CD4-positive, alpha-beta T cell treated with Interleukin-10 for 1 hour (primary cell): ENCODE measurements at regions not wholly inside any gene's neighbourhood (a gene's known extent, or its start where the extent isn't known, plus 50 kb on each side); places are given as distances from the start of the nearest gene placed in this dataset.
"Not testable (repeated sequence)": the region's sequence is repeated elsewhere in the genome, so short reads cannot be mapped to it uniquely, and the experiment has no call there.

ENCODE experiments used
- DNase-seq: peaks from one replicate; pipeline ENCODE4 v3.0.0-alpha.2; 2020

- DNase-seq, result no peak
These were observed 297.8 kb downstream of the ADGRD1 start for GRCh38 chr12:131251336-131252101.

DNA sequence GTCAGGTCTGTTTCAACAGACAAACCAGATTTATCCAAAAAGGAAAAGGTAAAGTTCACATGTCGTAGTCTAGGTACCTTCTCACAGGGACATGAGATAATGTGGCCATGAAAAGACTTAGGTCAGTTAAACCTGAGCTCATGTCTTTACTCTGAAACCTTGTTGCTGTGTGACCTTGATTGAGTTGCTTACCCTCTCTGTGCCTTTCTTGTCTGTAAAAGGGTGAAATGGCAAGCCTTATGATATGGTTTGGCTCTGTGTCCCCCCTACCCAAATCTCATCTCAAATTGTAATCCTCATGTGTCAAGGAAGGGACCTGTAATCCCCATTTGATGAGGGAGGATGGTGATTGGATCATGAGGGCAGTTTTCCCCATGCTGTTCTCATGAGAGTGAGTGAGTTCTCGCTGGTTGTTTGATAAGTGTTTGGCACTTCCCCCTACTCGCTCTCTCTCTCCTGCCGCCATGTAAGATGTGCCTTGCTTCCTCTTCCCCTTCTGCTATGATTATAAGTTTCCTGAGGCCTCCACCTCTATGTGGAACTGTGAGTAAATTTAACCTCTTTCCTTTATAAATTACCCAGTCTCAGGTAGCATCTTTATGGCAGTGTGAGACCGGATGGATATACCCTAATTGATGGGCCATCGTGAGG lies 299.8 kb downstream of the ADGRD1 start:
- DNase-seq, result no peak

DNA sequence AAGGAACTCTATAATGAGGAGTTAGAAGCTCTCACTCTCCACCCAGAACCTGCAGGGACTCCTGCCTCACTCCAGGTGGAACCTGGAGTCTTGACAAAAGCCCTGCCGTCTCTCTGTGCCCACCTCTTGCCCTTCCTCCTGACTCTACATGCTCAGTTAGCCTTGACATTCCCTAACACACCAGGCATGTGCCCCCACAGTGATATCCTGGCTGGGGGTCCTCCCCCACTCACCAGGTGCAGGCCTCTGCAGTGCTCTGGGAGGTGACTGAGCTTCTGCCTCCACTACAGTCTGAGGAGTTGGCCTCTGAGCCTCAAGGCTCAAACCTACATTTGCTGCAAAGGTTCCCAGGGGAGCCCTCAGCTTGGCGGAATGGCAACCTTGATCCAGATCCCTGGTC lies 300.7 kb downstream of the ADGRD1 start:
- no peak for DNase-seq

- DNase-seq, result no peak
These were observed 304.7 kb downstream of the ADGRD1 start for GRCh38 chr12:131258398-131258797.

DNA sequence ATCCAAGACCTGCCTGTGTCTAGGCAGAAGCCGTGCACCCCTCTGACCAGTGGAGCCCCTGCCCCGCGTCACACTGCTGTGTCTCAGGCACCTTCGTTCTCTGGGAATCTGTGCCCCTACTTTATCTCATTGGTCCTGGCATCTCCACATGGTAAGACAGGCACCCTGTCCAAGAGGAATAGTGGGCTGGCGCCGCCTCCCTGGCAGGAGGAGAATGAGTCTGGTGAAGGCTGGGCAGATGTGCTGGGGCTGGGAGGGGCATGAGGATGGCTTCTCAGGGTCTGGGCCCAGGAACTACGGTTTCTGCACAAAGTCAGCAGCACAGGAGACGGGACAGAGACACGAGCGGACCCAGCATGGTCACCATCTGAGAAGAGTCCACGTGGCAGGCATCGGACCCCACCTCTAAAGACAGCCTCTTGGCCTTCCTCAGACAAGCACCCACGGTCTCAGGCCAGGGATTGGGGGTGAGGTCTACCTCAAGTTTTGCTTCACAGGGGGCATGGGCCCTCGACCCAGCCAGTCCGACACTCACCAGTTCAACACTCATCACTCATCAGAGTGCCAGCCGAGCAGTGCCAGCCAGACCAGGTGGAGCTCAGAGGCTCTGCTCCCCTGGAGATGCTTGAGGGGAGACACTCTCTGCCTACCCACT lies 306.7 kb downstream of the ADGRD1 start:
- no peak for DNase-seq

DNA sequence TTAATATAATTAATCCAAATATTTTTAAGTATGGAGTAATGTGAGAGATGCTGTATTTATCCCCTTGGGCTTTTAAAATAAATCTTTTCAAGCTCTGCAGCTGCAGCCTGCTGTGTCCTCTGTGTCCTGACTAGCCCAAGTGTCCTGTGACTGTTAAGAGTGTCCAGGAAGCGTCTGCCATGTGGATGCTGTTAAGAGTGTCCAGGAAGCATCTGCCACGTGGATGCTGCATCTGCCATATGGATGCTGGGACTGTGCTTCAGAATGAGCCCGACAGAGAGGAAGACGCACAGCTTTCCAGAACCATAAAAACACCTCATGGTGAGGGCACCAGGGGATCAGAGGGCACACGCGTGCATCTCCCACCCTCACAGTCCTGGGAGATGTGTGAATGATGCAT lies 307.2 kb downstream of the ADGRD1 start:
- DNase-seq, result no peak

DNA sequence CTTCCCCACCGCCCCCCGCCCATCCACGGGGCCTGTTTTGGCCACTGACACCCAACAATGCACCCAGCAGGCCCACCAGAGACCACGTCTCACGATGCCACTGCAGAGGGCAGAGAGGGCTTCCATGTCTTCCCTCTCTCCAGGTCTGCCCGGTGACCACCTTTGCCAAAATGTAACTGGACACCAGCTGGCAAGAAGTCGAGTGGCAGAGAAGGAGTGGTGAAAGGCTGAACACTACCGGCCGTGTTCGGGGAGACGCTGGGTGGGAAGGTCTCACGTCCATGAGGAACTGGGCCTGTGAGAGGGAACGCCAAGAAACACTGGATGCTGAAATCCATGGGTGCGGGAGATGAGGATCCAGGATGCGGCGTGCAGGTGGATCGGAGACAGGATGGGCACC lies 308.2 kb downstream of the ADGRD1 start:
- no peak for DNase-seq

GRCh38 chr12:131263626-131264025 lies 309.9 kb downstream of the ADGRD1 start:
- DNase-seq, result no peak

GRCh38 chr12:131264635-131265034 lies 310.9 kb downstream of the ADGRD1 start:
- DNase-seq, result no peak

DNA sequence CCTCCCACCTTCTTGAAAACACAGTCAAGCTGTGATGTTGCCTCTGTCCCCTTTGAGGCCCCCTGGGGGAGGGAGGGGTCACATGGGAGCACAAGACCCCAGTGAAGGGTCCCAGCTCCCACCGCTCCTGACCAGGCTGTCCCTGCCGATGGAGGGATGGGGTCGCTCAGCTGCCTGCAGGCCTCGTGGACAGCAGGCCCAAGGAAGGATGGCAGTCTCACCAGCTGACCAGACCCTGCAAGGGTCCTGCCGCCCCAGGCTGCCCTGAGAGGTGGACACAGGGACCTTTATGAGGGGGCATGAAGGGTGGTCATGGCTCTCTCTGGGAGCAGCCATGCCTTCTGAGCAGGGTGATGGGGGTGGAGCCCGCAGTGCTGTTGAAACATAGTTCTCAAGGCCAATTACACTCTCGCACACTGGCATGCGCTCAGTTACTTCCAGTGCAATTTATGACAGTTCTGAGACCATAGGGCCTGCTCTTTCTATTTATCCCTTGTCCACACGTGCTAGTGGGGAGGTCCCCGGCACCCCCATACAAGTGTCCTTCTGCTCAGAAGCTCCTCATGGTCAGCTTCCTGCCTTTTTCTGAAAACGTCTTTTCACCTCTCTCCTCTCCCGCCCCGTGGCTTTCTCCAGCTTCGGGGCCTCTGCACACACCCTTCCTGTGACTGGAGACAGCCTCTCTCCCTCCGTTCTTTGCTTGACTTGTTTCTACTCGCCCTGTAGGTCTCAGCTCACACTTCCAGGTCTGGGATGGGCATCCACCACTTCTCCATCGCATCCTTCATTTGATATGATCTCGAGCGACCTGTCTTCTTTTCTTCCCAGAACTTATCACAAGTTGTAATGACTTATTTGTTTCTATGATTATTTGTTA lies 313.1 kb downstream of the ADGRD1 start:
- DNase-seq, result no peak

DNA sequence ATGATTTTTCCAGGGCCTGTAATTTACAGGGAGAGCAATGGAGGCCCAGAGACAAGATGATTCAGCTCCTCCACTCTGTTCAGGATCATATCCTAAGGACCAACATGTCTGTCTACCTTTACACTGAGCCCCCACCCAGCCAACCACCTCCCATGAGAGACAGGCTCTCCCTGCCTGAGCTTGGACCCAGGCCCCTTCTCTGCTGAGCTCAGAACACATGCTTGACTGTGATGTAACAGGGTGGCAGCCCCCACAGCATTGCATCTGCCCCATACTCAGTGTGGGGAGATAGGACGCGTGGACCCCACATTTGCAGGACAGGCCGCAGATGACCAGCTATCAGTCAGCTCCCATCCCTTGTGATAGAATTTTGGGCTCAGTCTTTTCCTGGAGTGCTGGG lies 313.9 kb downstream of the ADGRD1 start:
- DNase-seq, result no peak

DNA sequence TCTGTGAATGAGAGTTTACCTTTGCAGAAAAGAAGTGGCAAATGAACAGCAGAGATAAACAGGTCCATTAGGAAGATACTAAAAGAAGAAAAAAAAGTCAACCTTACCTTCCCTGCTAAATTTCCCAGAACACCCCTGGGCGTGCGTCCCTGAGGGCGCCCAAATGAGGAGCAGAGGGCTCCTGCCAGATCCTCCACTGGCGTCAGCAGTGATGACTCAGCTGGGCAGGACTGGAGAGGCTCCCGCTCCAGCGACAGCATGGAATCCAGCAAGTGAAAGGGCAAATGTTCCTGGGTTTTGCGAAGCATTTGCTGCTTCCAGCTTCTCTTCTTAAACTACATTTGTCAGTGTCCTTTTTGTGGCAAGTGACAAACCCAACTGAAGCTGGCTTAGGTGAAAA lies 314.4 kb downstream of the ADGRD1 start:
- not testable (repeated sequence) for DNase-seq

- not testable (repeated sequence) for DNase-seq
These were observed 314.9 kb downstream of the ADGRD1 start for GRCh38 chr12:131268571-131268970.

GRCh38 chr12:131269551-131269950 lies 315.8 kb downstream of the ADGRD1 start:
- DNase-seq, result no peak

- DNase-seq, result not testable (repeated sequence)
These were observed 316.3 kb downstream of the ADGRD1 start for GRCh38 chr12:131269977-131270376.

DNA sequence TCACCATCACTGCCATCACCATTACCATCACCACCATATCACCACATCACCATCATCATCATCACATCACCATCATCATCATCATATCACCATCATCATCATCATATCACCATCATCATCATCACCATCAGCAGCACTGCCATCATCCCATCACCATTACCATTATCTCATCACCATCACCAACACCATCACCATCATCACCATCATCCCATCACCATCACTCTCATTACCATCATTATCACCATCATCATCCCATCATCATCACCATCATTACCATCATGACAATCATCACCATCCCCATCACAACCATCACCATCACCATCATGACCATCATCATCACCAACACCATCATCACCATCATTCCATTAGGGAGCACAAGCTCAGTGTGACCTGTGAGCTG lies 318.0 kb downstream of the ADGRD1 start:
- DNase-seq, result no peak

DNA sequence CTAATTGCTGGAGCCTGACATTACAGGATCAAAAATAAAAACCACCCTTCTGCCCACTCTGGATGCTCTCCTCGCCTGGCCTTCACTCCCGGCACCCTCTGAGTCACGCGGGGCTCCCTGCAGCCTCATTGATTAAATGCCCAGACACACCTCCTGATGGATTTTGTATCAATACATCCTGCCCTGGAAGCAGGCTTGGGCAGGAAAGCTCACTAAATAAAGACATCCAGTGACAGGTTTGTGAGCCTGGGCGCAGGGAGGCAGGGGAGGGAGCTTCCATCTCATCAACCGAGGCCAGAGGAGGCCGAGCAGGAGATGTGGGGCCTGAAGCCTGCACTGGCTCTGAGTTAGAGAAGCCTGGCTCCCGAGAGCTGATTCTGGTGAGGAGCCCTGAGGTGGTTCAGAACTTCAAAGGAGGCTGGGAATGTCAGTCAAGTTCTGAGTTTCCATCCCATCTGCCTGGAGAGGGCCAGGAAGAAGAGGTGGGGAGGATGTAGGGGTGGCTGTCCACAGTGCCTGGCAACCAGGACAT lies 318.6 kb downstream of the ADGRD1 start:
- DNase-seq, result not testable (repeated sequence)

GRCh38 chr12:131273291-131273845 lies 319.7 kb downstream of the ADGRD1 start:
- DNase-seq, result no peak

DNA sequence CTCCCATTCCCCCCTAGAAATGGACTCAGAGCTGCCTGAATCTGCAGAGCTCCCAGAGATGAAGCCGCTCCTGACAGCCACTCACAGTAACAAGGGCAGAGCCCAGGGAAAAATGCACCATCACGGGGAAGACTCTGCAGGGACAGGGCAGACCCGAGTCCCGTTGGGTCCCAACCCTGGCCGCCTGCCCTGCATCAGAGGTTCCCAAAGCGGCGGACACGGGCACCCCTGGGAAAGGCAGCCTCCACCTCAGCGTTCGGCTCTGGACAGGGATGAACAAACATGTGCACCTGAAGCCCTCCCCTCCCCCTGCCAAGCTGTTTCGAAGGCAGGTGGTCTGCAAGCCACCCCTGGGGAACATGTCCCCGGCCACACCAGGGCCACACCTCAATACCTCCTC lies 320.4 kb downstream of the ADGRD1 start:
- DNase-seq, result no peak

- no peak for DNase-seq
These were observed 321.2 kb downstream of the ADGRD1 start for GRCh38 chr12:131274906-131275305.

GRCh38 chr12:131275824-131276223 lies 322.1 kb downstream of the ADGRD1 start:
- DNase-seq, result no peak

DNA sequence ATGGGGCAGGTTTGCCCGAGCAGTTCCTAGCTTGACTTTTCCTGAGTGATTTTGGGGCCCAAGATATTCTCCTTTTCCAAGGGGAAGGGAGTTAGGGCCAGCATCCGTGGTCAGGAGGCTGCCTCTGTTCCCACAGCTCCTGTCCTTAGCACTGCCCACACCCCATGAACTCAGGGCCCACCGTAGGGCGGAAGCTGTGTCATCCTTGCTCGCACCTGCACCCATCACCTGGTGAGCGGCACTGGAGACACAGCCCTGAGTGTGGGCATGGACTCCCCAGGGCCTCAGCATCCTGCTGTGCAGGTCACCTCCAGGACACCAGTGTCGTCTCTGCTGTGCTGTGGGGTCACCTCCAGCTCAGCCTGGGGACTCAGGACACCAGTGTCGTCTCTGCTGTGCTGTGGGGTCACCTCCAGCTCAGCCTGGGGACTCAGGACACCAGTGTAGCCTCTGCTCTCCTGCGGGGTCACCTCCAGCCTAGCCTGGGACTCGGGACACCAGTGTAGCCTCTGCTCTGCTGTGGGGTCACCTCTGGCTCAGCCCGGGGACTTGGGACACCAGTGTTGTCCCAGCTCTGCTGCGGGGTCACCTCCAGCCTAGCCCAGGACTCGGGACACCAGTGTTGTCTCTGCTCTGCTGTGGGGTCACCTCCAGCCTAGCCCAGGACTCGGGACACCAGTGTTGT lies 322.9 kb downstream of the ADGRD1 start:
- no peak for DNase-seq
